Upper lobe of left lung (tissue), 6 donors: ENCODE measurements at regions not wholly inside any gene's neighbourhood (a gene's known extent, or its start where the extent isn't known, plus 50 kb on each side); places are given as distances from the start of the nearest gene placed in this dataset.
"Not testable (repeated sequence)": the region's sequence is repeated elsewhere in the genome, so short reads cannot be mapped to it uniquely, and the experiment has no call there.

ENCODE experiments used
- ATAC-seq, 2 donors: fragments of 200-7000 bp; cut with Tn5 transposase; one replicate each; pipeline ENCODE4 v1.9.1; 2022; ENCODE audit warnings: mild to moderate bottlenecking in 2 of 2, moderate library complexity in 2 of 2; ENCODE audit not compliant: low FRiP score in 2 of 2
- DNase-seq, 2 donors: peaks; one replicate each; pipeline ENCODE4 v3.0.0-alpha.2; 2019 to 2020
- H3K27ac ChIP-seq, 4 donors: fragments of 200-600 bp; sonication (generic); one replicate each; pipeline ENCODE4 v1.5.1; 2016 to 2019
- H3K27me3 ChIP-seq, 4 donors: fragments of 200-600 bp; sonication (generic); one replicate each; pipeline ENCODE4 v1.5.1; 2017 to 2019
- H3K36me3 ChIP-seq, 4 donors: fragments of 200-600 bp; sonication (generic); one replicate each; pipeline ENCODE4 v1.5.1; 2016 to 2019
- H3K4me1 ChIP-seq, 4 donors: fragments of 200-600 bp; sonication (generic); one replicate each; pipeline ENCODE4 v1.5.1; 2018 to 2019
- H3K4me3 ChIP-seq, 4 donors: fragments of 200-600 bp; sonication (generic); one replicate each; pipeline ENCODE4 v1.5.1; 2017 to 2019; ENCODE audit warnings: mild to moderate bottlenecking in 2 of 4, moderate library complexity in 1 of 4
- H3K9me3 ChIP-seq, 4 donors: fragments of 200-600 bp; sonication (generic); one replicate each; pipeline ENCODE4 v1.5.1; 2018 to 2019
- CTCF ChIP-seq, 6 experiments: fragments of 450-650 bp in 4 of 6; fragments of 200-600 bp in 2 of 6; sonication (generic) in 2 of 6; IDR thresholded peaks; one replicate each; pipeline ENCODE4 v1.5.1; 2016 to 2019; ENCODE audit warnings: antibody characterized with exemption in 6 of 6
- EP300 ChIP-seq, 4 donors: sonication (generic); formaldehyde crosslinking; IDR thresholded peaks; one replicate each; pipeline ENCODE4 v1.5.1; 2017; ENCODE audit warnings: antibody characterized with exemption in 4 of 4, control low read depth in 2 of 4
- POLR2A ChIP-seq, 4 donors: fragments of 450-650 bp; IDR thresholded peaks; one replicate each; pipeline ENCODE4 v1.5.1; 2016 to 2017; ENCODE audit warnings: antibody characterized with exemption in 4 of 4, mild to moderate bottlenecking in 2 of 4
- POLR2AphosphoS5 ChIP-seq, 2 donors: sonication (generic); formaldehyde crosslinking; IDR thresholded peaks; one replicate each; pipeline ENCODE4 v1.5.1; 2017; ENCODE audit warnings: antibody characterized with exemption in 2 of 2
- WGBS, 2 donors: methylation state at CpG; one replicate each; pipeline ENCODE4 v1.1.5; 2017 to 2018; 5-methylcytosine and 5-hydroxymethylcytosine counted together
- donor health status: DM: no; HTN: no; CAD: no; lungs with moderate emphysema.
- donor health status: DM: no; HTN: yes; CAD: no; lungs with severe emphysema.

DNA sequence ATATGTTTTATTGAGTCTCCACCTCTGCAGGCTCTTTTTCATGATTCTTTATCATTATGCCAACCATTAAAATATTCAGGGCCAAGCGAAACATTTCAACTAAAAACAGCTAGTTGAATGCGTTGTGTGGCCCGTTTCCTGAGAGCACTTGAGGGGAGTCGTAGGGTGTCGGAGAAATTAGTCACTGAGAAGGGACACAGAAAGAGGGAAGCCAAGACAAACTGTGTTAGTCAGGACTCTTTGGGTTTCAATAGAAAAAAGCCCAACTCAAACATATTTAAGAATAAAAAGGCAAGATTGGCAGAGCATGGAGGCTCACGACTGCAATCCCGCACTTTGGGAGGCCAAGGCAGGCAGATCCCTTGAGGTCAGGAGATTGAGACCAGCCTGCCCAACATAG is 58.9 kb downstream of the MAFB start:
- Histone ChIP-seq H3K27ac (no peak overlapping the region), H3K27me3 (no peaks in the 10 kb centered on the region), H3K4me1 (no peaks in the 10 kb centered on the region), H3K36me3 (no peaks in the 10 kb centered on the region), H3K4me3 (no peak overlapping the region), H3K9me3 (no peaks in the 10 kb centered on the region)
- WGBS, 2 donors = 85 to 86% methylated on average over 7 of the region's 7 CpGs
- no peak for DNase-seq
- TF ChIP-seq POLR2A (IDR thresholded peaks at IDR 0.05) (no peak), EP300 (IDR thresholded peaks at IDR 0.05) (no peak), POLR2AphosphoS5 (IDR thresholded peaks at IDR 0.05) (no peak), CTCF (IDR thresholded peaks at IDR 0.05) (no peak)
- no peak for ATAC-seq

GRCh38 chr20:40628877-40629276 is 60.2 kb downstream of the MAFB start:
- no peaks in the 10 kb centered on the region for H3K9me3 ChIP-seq
- no peak overlapping the region for H3K27ac ChIP-seq
- TF ChIP-seq EP300 (IDR thresholded peaks at IDR 0.05) (no peak), POLR2AphosphoS5 (IDR thresholded peaks at IDR 0.05) (no peak), POLR2A (IDR thresholded peaks at IDR 0.05) (no peak), CTCF (IDR thresholded peaks at IDR 0.05) (no peak)
- WGBS, 2 donors = 71 to 78% methylated on average over 10 of the region's 10 CpGs
- no peaks in the 10 kb centered on the region for H3K36me3 ChIP-seq
- H3K4me3 ChIP-seq = no peak overlapping the region
- ATAC-seq = no peak
- no peaks in the 10 kb centered on the region for H3K27me3 ChIP-seq
- no peaks in the 10 kb centered on the region for H3K4me1 ChIP-seq
- no peak for DNase-seq

GRCh38 chr20:40619053-40619452 is 70.0 kb downstream of the MAFB start:
- not testable (repeated sequence) for DNase-seq, H3K27me3 ChIP-seq, H3K27ac ChIP-seq, H3K36me3 ChIP-seq, H3K9me3 ChIP-seq, H3K4me3 ChIP-seq, ATAC-seq, H3K4me1 ChIP-seq
- WGBS, 2 donors = 91 to 93% methylated on average over 3 to 5 of the region's 7 CpGs

- Histone ChIP-seq H3K4me3 (no peak overlapping the region), H3K27ac (no peak overlapping the region), H3K27me3 (no peaks in the 10 kb centered on the region), H3K9me3 (no peaks in the 10 kb centered on the region), H3K4me1 (no peaks in the 10 kb centered on the region), H3K36me3 (no peaks in the 10 kb centered on the region)
- 94 to 95% methylated on average over 6 of the region's 6 CpGs for WGBS, 2 donors
- TF ChIP-seq EP300 (IDR thresholded peaks at IDR 0.05) = no peak
- no peak for TF ChIP-seq POLR2AphosphoS5 (IDR thresholded peaks at IDR 0.05)
- TF ChIP-seq POLR2A (IDR thresholded peaks at IDR 0.05) = no peak
- TF ChIP-seq CTCF (IDR thresholded peaks at IDR 0.05) = no peak
- ATAC-seq (no peak), DNase-seq (no peak)
These were observed 71.4 kb downstream of the MAFB start for GRCh38 chr20:40617594-40617993.

GRCh38 chr20:40612837-40613236 is 76.2 kb downstream of the MAFB start:
- no peak for DNase-seq
- Histone ChIP-seq H3K36me3 (no peaks in the 10 kb centered on the region), H3K4me1 (no peaks in the 10 kb centered on the region), H3K4me3 (no peak overlapping the region), H3K27ac (no peak overlapping the region), H3K9me3 (no peaks in the 10 kb centered on the region), H3K27me3 (no peaks in the 10 kb centered on the region)
- ATAC-seq = no peak
- TF ChIP-seq POLR2AphosphoS5 (IDR thresholded peaks at IDR 0.05) (no peak), CTCF (IDR thresholded peaks at IDR 0.05) (no peak), POLR2A (IDR thresholded peaks at IDR 0.05) (no peak), EP300 (IDR thresholded peaks at IDR 0.05) (no peak)
